ENCODE measurements at regions not wholly inside any gene's neighbourhood (a gene's known extent, or its start where the extent isn't known, plus 50 kb on each side); places are given as distances from the start of the nearest gene placed in this dataset.
"Not testable (repeated sequence)": the region's sequence is repeated elsewhere in the genome, so short reads cannot be mapped to it uniquely, and the experiment has no call there.

DNA sequence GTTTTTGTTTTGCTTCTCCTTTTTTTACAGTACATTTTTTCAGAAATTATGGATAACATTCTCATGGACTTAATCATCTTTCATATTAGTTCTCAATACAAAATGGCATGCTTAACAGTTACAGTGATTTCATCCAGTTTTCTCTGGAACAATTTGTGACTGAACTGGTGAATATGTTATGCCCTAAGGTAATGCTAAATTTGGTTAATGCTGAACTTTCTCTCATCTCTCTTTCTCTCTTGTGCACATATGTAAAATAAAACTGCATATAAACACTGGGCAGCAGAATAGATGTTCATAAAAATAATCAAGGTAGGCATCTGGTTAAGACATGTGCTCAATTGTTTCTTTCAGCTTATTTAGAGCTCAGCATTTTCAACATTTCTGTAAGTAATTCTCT, 196.3 kb upstream of the TMEFF2 start:
- no peaks in the 10 kb centered on the region for H3K79me2 ChIP-seq (ENCODE audit: low read length)
- H3K9ac ChIP-seq (ENCODE audit: low read length): no peak overlapping the region
- intact Hi-C loops (cut with micrococcal nuclease): no loop called here
- H4K20me1 ChIP-seq (ENCODE audit: low read length): no peaks in the 10 kb centered on the region
- H3K27ac ChIP-seq (ENCODE audit: low read length): no peak overlapping the region
- no peaks in the 10 kb centered on the region for H3F3A ChIP-seq (ENCODE audit: low read length, unreplicated experiment)
- ChIA-PET CTCF (no interaction called here), POLR2A (ENCODE audit: unreplicated experiment) (no interaction called here)
- H3K4me1 ChIP-seq (ENCODE audit: insufficient read depth, low read length): no peaks in the 10 kb centered on the region
- no peaks in the 10 kb centered on the region for H3K27me3 ChIP-seq (ENCODE audit: low read length)
- H2AFZ ChIP-seq (ENCODE audit: low read length): no peak overlapping the region
- no TSS peak for BruUV-seq (replicated peaks)
- DNase-seq: no peak
- TF ChIP-seq EZH2 (IDR thresholded peaks at IDR 0.05; ENCODE audit: low read length, unreplicated experiment) (no peak), EZH2phosphoT487 (IDR thresholded peaks at IDR 0.05; ENCODE audit: borderline replicate concordance, low read length) (no peak)
- TF ChIP-seq, protein P1, sequence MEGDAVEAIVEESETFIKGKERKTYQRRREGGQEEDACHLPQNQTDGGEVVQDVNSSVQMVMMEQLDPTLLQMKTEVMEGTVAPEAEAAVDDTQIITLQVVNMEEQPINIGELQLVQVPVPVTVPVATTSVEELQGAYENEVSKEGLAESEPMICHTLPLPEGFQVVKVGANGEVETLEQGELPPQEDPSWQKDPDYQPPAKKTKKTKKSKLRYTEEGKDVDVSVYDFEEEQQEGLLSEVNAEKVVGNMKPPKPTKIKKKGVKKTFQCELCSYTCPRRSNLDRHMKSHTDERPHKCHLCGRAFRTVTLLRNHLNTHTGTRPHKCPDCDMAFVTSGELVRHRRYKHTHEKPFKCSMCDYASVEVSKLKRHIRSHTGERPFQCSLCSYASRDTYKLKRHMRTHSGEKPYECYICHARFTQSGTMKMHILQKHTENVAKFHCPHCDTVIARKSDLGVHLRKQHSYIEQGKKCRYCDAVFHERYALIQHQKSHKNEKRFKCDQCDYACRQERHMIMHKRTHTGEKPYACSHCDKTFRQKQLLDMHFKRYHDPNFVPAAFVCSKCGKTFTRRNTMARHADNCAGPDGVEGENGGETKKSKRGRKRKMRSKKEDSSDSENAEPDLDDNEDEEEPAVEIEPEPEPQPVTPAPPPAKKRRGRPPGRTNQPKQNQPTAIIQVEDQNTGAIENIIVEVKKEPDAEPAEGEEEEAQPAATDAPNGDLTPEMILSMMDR (conservative IDR thresholded peaks at IDR 0.05; ENCODE audit: low read depth, low read length): no peak
- H3K36me3 ChIP-seq (ENCODE audit: low read depth, low read length): no peaks in the 10 kb centered on the region
- H3K9me3 ChIP-seq (ENCODE audit: low read length): no peaks in the 10 kb centered on the region
- no peaks in the 10 kb centered on the region for H3K9me2 ChIP-seq (replicated peaks; ENCODE audit: low read length)
- no peak overlapping the region for H3K4me2 ChIP-seq (ENCODE audit: low read length)
- ATAC-seq: no peak
- no peak overlapping the region for H3K4me3 ChIP-seq (ENCODE audit: low read length)

DNA sequence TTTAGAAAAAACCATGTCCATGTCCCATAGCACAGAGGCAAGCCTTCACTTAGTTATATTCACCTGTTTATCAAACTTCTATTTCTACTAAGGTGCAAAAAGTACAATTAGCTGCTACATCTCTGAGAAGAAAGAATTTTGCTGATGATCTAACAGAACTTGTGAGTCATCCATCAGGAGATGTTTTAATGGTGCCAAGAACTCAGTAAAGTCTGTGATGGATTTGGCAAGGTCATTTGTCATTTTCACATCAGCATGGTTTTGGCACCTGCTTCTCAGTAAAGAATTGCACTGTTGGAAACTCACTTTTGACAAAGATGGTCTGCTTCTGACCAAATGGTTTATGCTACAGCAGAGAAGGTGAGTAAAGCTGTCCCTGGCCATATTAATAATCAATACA, 195.7 kb upstream of the TMEFF2 start:
- BruUV-seq (replicated peaks): no TSS peak
- H3F3A ChIP-seq (ENCODE audit: low read length, unreplicated experiment): no peaks in the 10 kb centered on the region
- TF ChIP-seq EZH2 (IDR thresholded peaks at IDR 0.05; ENCODE audit: low read length, unreplicated experiment) (no peak), EZH2phosphoT487 (IDR thresholded peaks at IDR 0.05; ENCODE audit: borderline replicate concordance, low read length) (no peak)
- TF ChIP-seq, protein P1 (conservative IDR thresholded peaks at IDR 0.05; ENCODE audit: low read depth, low read length): no peak
- H3K36me3 ChIP-seq (ENCODE audit: low read depth, low read length): no peaks in the 10 kb centered on the region
- peak; percentile 33 for ATAC-seq
- H3K4me3 ChIP-seq (ENCODE audit: low read length): no peak overlapping the region
- ChIA-PET CTCF (no interaction called here), POLR2A (ENCODE audit: unreplicated experiment) (no interaction called here)
- no peaks in the 10 kb centered on the region for H4K20me1 ChIP-seq (ENCODE audit: low read length)
- H3K4me1 ChIP-seq (ENCODE audit: insufficient read depth, low read length): no peaks in the 10 kb centered on the region
- H3K79me2 ChIP-seq (ENCODE audit: low read length): no peaks in the 10 kb centered on the region
- H3K9me3 ChIP-seq (ENCODE audit: low read length): no peaks in the 10 kb centered on the region
- H3K9ac ChIP-seq (ENCODE audit: low read length): no peak overlapping the region
- intact Hi-C loops (cut with micrococcal nuclease): no loop called here
- H2AFZ ChIP-seq (ENCODE audit: low read length): no peak overlapping the region
- no peaks in the 10 kb centered on the region for H3K9me2 ChIP-seq (replicated peaks; ENCODE audit: low read length)
- H3K27ac ChIP-seq (ENCODE audit: low read length): no peak overlapping the region
- no peak overlapping the region for H3K4me2 ChIP-seq (ENCODE audit: low read length)
- H3K27me3 ChIP-seq (ENCODE audit: low read length): no peaks in the 10 kb centered on the region
- DNase-seq: no peak

DNA sequence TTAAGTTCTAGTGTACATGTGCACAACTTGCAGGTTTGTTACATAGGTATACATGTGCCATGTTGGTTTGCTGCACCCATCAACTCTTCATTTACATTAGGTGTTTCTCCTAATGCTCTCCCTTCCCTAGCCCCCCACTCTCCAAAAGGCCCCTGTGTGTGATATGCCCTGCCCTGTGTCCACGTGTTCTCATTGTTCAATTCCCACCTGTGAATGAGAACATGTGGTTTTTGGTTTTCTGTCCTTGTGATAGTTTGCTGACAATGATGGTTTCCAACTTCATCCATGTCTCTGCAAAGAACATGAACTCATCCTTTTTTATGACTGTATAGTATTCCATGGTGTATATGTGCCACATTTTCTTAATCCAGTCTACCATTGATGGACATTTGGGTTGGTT, 189.5 kb upstream of the TMEFF2 start:
- not testable (repeated sequence) for BruUV-seq (replicated peaks)

More for the DNA sequence above, 189.5 kb upstream of the TMEFF2 start:
- H3K9me2 ChIP-seq (replicated peaks; ENCODE audit: low read length); H3K4me2 ChIP-seq (ENCODE audit: low read length); H3K36me3 ChIP-seq (ENCODE audit: low read depth, low read length); DNase-seq; H3K9me3 ChIP-seq (ENCODE audit: low read length); H3K27ac ChIP-seq (ENCODE audit: low read length); H3F3A ChIP-seq (ENCODE audit: low read length, unreplicated experiment); H3K4me1 ChIP-seq (ENCODE audit: insufficient read depth, low read length); H3K4me3 ChIP-seq (ENCODE audit: low read length); H3K27me3 ChIP-seq (ENCODE audit: low read length); intact Hi-C loops (cut with micrococcal nuclease); H4K20me1 ChIP-seq (ENCODE audit: low read length); ATAC-seq; H2AFZ ChIP-seq (ENCODE audit: low read length); H3K79me2 ChIP-seq (ENCODE audit: low read length); CTCF ChIA-PET; H3K9ac ChIP-seq (ENCODE audit: low read length); POLR2A ChIA-PET (ENCODE audit: unreplicated experiment): not testable (repeated sequence)
